ENCODE measurements at regions not wholly inside any gene's neighbourhood (a gene's known extent, or its start where the extent isn't known, plus 50 kb on each side); places are given as distances from the start of the nearest gene placed in this dataset.

DNA sequence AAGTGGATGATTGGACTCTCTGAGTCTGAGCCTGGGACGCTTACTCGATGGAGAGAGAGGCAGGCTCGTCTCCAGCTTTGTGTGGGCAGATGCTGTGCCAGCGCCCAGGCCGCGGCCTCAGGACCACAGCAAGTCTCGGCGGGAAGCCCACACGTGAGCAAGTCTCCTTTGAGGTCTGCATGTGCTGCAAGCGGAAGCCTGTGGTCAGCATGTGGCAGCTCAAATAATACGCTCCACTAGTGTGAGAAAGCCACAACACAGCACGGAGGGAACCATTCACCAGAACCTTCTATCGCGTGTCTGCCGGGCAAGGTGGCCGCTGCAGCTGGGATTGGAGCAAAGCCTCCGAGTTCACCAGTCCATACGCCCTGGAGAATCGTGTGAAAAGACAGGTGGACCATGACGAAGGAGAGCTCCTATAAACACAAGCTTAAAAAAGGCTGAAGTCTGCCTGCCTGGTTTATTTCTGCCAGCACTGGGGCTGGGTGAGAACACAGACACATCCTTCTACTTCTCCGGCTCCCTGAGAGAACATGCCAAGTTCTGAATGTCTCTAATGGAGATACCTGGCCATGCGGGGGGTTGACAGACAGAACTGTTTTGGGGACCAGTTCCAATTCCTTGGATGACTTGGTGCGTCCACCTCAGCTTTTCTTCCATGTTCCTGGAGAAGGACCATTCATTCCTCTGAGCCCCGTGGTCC, 82.0 kb upstream of the LRIG1 start:
- peak overlapping the region; percentile 53; the same call in 1 of the 2 replicates for H2BK12ac ChIP-seq (ENCODE audit: low read depth, low read length)
- DNase-seq (ENCODE audit: low read depth in 1 of 2, low spot score in 2 of 2) = no peak
- H3K4ac ChIP-seq (replicated peaks; ENCODE audit: insufficient read length, low read depth, low read length) = no peak overlapping the region
- H3K79me2 ChIP-seq (ENCODE audit: control insufficient read depth in 1 of 2, insufficient read depth in 2 of 2, low read length in 2 of 2) = no peaks in the 10 kb centered on the region
- no peak overlapping the region; the same call in 1 of the 2 replicates for H2BK15ac ChIP-seq (ENCODE audit: low read length)
- no peak overlapping the region; the same call in 1 of the 2 replicates for H3K18ac ChIP-seq (ENCODE audit: extremely low read depth, low read length)
- H2BK5ac ChIP-seq (ENCODE audit: low read depth, low read length) = no peak overlapping the region
- H3K4me3 ChIP-seq (ENCODE audit: extremely low read depth in 1 of 4, insufficient read depth in 2 of 4, low read depth in 3 of 4, low read length in 4 of 4) = no peak overlapping the region
- H3K4me2 ChIP-seq (ENCODE audit: insufficient read depth in 1 of 2, low read depth in 2 of 2, low read length in 2 of 2) = no peak overlapping the region
- H4K20me1 ChIP-seq (replicated peaks in 1 of 2; ENCODE audit: control insufficient read depth in 1 of 2, insufficient read depth in 2 of 2, low read length in 2 of 2) = no peaks in the 10 kb centered on the region
- TF ChIP-seq, protein P1, sequence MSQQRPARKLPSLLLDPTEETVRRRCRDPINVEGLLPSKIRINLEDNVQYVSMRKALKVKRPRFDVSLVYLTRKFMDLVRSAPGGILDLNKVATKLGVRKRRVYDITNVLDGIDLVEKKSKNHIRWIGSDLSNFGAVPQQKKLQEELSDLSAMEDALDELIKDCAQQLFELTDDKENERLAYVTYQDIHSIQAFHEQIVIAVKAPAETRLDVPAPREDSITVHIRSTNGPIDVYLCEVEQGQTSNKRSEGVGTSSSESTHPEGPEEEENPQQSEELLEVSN (IDR thresholded peaks at IDR 0.05) = peak; percentile 87
- TF ChIP-seq MAX (IDR thresholded peaks at IDR 0.05) (peak; percentile 71), KDM5A (IDR thresholded peaks at IDR 0.05; ENCODE audit: low read length) (no peak), CHD2 (IDR thresholded peaks at IDR 0.05; ENCODE audit: low read length) (no peak)
- peaks cover 0 to 2% (median 0%) of the 10 kb centered on the region in 4 experiments; a peak in 1 of 7 replicates for H3K4me1 ChIP-seq (replicated peaks in 1 of 4; ENCODE audit: control insufficient read depth in 3 of 4, insufficient read depth in 4 of 4, low read length in 3 of 4)
- H3K27me3 ChIP-seq (replicated peaks in 1 of 4; ENCODE audit: control insufficient read depth in 3 of 4, extremely low read depth in 1 of 4, insufficient read depth in 3 of 4, low read length in 3 of 4) = peaks cover 0 to 5% (median 0%) of the 10 kb centered on the region in 4 experiments; a peak in 1 of 7 replicates
- no peak overlapping the region for H3K9ac ChIP-seq (replicated peaks in 1 of 4; ENCODE audit: extremely low read depth in 1 of 4, low read depth in 3 of 4, low read length in 3 of 4)
- H3K23ac ChIP-seq (ENCODE audit: insufficient read length) = no peak overlapping the region
- no peak overlapping the region for H4K8ac ChIP-seq (ENCODE audit: extremely low read depth, insufficient read depth, low read length)
- CTCF ChIA-PET (ENCODE audit: partially characterized antibody) = interaction anchor here (0.6 to 3.0 kb wide), 4 partner anchors 9 to 233 kb away, joined by 3 to 19 read pairs (median 4); no protein-coding TSS in a partner anchor
- H4K5ac ChIP-seq (ENCODE audit: insufficient read length, low read depth, low read length) = no peak overlapping the region
- no peaks in the 10 kb centered on the region for H3K79me1 ChIP-seq (ENCODE audit: low read depth, low read length)
- POLR2A ChIA-PET (ENCODE audit: partially characterized antibody) = interaction anchor here (1.0 kb wide), 1 partner anchor 10 kb away, joined by 3 read pairs; no protein-coding TSS in a partner anchor
- no peak overlapping the region for H4K91ac ChIP-seq (replicated peaks; ENCODE audit: insufficient read length, low read length)
- H2BK120ac ChIP-seq (replicated peaks; ENCODE audit: low read depth, low read length) = no peak overlapping the region
- no peaks in the 10 kb centered on the region for H3K36me3 ChIP-seq (ENCODE audit: control insufficient read depth in 2 of 4, insufficient read depth in 4 of 4, low read length in 3 of 4)
- no peaks in the 10 kb centered on the region for H3K23me2 ChIP-seq (ENCODE audit: low read depth, low read length)
- no peak overlapping the region for H3K14ac ChIP-seq (ENCODE audit: insufficient read length)
- H3K27ac ChIP-seq (ENCODE audit: low read depth, low read length) = no peak overlapping the region
- no peak overlapping the region for H3K56ac ChIP-seq (replicated peaks; ENCODE audit: insufficient read length, low read depth, low read length)
- H2AK5ac ChIP-seq (ENCODE audit: low read depth, low read length) = 0 out of 2 replicates have a peak overlapping the region, but pooled peaks have one; percentile 19
- peaks cover 7 to 10% of the 10 kb centered on the region in 2 experiments; a peak in 3 of 4 replicates for H3K9me3 ChIP-seq (ENCODE audit: insufficient read depth in 2 of 2, low read depth in 1 of 2, low read length in 1 of 2)
- H2BK20ac ChIP-seq (ENCODE audit: low read length) = peak overlapping the region; percentile 15; the same call in 1 of the 2 replicates
- no peak overlapping the region for H2AFZ ChIP-seq (ENCODE audit: low read length)
- no peak for FAIRE-seq
- 91% methylated on average over 24 of the region's 24 CpGs; no CpG with 5 or more reads in 1 of the 2 experiments for WGBS, 2 experiments (ENCODE audit: extremely low coverage in 1 of 2, insufficient coverage in 1 of 2, insufficient read length in 1 of 2, insufficient replicate concordance in 2 of 2, low coverage in 1 of 2, low lambda C conversion rate in 2 of 2, missing lambda C conversion rate in 1 of 2)

Data from H1 (cell line).